HG03064 (cell line): ENCODE measurements at regions not wholly inside any gene's neighbourhood (a gene's known extent, or its start where the extent isn't known, plus 50 kb on each side); places are given as distances from the start of the nearest gene placed in this dataset.
"Not testable (repeated sequence)": the region's sequence is repeated elsewhere in the genome, so short reads cannot be mapped to it uniquely, and the experiment has no call there.

Source experiments
- ATAC-seq: cut with Tn5 transposase; IDR thresholded peaks from one replicate; pipeline ENCODE4 v1.9.1; 2021; ENCODE audit warnings: low read depth; ENCODE audit not compliant: unreplicated experiment

- no peak for ATAC-seq
Observed at GRCh38 chr2:56018267-56018666, 94.7 kb upstream of the EFEMP1 start.

- no peak for ATAC-seq
Observed at GRCh38 chr2:56021136-56021474, 97.5 kb upstream of the EFEMP1 start.

- ATAC-seq = no peak
Observed at GRCh38 chr2:56021579-56021978, 98.0 kb upstream of the EFEMP1 start.

GRCh38 chr2:56025469-56026193 lies 102.0 kb upstream of the EFEMP1 start:
- no peak for ATAC-seq

DNA sequence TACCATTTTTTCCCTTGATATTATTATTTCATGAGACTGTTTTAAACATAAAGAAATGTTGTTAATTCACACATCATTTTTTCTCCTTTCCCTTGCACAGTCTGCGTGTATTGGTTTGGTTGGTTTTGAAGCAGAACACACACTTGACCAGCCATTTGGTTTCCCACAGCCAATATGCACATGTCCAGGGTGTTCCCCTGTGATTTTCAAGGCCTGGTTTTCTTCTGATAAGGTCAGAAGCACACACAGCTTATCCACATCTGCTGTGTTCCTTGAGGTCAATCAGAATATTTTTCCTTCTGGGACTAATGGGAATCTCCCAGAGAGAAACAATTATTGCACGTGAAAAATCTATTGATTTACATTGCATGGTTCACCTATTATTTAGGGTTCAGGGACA lies 103.2 kb upstream of the EFEMP1 start:
- ATAC-seq = no peak

GRCh38 chr2:56030062-56030461 lies 106.5 kb upstream of the EFEMP1 start:
- no peak for ATAC-seq

DNA sequence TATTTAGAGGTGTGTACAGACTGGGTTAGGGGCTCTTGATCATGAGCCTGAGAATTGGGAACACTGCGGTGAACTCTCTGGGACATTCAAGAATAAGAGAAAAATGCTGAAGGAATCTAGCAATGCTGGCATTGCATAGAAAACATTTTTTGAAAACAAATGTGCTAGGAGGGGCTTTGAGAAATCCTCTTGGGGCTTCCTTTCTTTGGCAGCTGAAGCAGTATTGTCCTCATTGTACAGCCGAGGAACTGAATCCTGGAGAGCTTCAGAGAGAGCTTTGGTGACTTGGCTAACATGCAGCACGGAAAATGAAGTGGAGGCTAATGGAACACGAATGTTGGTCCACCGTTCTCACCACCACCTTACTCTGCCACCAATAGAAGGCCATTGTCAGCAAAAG lies 107.3 kb upstream of the EFEMP1 start:
- ATAC-seq = no peak

DNA sequence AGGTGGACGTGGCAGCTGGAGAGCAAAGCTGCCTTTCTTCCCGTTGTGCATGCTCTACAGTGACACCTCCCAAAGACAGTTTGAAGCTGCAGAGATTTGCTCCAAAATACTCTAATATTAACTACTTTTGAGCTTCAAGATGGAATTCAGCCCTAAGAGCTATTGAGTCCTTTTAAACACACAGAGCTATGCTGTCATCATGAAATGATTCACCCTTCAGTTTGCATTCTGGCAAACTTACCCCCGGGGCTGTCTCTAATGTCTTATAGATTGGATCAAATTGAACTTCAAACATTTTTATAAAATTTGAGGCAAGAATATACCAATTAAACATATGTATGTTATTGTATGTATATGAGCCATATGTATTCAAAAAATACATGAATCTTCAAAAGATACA lies 110.7 kb upstream of the EFEMP1 start:
- no peak for ATAC-seq

DNA sequence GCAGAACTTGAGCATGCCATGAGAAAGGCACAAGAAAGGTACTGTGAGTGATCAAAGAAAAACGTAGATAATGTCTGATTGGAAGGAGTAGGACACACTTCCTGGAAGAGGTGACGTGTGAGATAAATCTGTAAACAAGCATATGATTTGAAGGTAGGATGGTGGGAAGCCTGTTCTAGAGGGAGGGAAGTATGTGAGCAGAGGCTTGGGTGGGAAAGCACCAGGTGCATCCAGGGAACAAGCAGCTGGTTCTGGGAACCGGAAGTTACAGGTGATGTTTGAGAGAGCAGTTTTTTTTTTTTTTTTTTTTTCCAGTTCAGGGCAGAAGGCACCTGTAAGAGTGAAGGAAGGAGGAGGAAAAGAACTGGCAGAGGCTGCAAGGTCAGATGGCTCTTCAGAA lies 116.6 kb upstream of the EFEMP1 start:
- ATAC-seq = no peak

DNA sequence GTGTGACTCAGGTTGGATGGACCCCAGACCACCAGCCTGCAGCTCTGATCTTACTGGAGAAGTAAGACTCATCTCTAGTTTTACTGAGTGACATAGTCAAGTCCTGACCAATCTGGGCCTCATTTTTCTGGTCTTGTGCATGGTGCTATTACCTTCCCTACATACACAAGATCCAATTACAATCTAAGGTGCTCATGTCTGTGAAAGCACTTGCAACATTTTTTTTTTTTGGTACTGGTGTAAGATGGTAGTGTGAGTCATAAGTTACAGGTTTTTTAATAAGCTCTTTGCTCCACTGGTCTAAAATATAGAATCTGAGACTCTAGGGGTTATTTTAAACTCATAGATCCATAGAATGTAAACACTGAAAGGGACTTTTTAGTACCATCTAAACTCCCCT lies 117.3 kb upstream of the EFEMP1 start:
- ATAC-seq = no peak

GRCh38 chr2:56047136-56047535 lies 123.6 kb upstream of the EFEMP1 start:
- ATAC-seq = no peak

DNA sequence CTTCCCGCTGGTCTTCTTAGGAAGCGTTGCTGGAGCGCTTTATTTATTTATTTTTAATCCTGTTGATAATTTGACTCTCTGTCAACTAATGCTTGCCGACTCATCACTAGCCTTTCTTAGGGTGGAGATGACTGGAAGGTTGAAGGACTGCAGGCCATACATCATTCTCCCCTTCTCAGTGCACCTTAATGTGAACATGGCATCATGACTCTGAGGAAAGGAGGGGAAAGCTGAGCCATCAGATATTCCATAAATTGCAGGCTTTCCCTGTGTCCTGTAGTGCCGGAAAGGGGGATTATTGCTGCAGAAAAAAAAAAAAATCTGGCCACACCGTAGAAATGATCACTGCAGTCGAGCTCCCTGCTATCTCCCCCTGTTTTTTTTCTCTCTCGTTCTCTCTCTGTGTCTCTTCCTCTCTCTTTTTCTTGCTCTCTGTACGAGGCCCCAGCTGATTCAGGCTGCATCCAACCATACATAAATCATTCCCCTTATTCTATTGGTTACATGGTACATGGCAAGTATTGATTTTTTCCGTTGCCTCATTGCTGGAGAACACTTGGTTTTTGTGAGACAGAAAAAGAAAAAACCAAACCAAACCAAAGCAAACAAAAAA lies 125.8 kb upstream of the EFEMP1 start:
- ATAC-seq = no peak

- ATAC-seq = no peak
Observed at GRCh38 chr2:56053679-56054078, 130.1 kb upstream of the EFEMP1 start.

GRCh38 chr2:56055405-56055804 lies 128.4 kb upstream of the CCDC85A start:
- ATAC-seq = no peak

- not testable (repeated sequence) for ATAC-seq
Observed at GRCh38 chr2:56061327-56061726, 122.5 kb upstream of the CCDC85A start.

DNA sequence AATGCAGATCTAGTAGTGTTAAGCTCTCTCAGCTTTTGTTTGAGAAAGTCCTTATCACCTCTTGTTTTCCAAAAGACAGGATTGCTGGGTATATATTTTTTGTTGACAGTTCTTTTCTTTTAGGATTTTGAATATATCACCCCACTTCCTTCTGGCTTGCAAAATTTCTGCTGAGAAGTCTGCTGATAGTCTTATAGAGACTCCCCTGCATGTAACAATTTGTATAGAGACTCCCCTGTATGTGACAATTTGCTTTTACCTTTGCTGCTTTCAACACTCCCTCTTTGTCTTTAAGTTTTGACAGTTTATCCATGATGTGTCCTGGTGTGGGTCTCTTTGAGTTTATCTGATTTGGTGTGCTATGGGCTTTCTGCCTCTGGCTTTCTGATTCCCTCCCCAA lies 115.0 kb upstream of the CCDC85A start:
- no peak for ATAC-seq

GRCh38 chr2:56077359-56077915 lies 106.4 kb upstream of the CCDC85A start:
- no peak for ATAC-seq

- no peak for ATAC-seq
Observed at GRCh38 chr2:56082665-56083064, 101.1 kb upstream of the CCDC85A start.

GRCh38 chr2:56084111-56084901 lies 99.5 kb upstream of the CCDC85A start:
- ATAC-seq = no peak

DNA sequence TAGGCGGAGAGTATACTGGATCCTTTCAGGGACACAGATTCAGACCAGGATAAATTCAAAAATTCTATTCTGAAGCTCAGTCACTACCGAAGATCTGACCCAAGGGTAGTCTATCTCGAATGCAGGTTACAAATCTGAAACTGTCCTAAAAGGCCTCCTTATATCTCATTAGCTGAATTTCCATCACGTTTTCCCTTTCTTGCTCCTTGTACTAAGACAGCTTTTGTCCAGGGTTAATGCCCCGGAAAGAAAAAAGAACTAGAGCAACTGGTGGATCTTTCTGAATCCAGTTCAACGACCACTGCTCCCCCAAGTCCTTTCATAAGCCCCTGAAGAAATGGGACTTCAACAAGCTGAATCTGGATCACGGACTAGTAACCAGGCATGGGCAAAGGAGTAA lies 97.5 kb upstream of the CCDC85A start:
- no peak for ATAC-seq

DNA sequence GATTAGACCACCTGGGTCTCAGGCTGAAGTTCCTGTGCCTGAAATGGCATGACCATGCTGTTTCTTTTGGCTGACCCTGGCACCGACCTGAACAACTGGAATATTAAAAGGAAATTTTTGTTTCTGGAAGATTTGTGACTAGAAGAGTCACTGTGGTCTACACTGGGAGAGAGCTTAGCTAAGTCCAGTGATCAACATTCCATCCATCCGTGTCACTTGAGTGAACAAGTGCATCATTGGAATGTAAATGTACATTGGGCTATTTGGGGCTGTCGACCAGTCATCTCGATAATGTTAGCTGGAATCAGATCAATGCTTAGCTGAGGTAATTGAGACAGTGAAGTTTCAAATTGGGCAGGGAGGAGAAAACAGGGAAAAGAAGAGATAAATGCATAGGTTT lies 95.4 kb upstream of the CCDC85A start:
- ATAC-seq = no peak

GRCh38 chr2:56089931-56090330 lies 93.9 kb upstream of the CCDC85A start:
- ATAC-seq = no peak
